Upper lobe of left lung (tissue), 4 donors: ENCODE measurements at regions not wholly inside any gene's neighbourhood (a gene's known extent, or its start where the extent isn't known, plus 50 kb on each side); places are given as distances from the start of the nearest gene placed in this dataset.

Experiments used
- CTCF ChIP-seq, 6 experiments: fragments of 450-650 bp in 4 of 6; fragments of 200-600 bp in 2 of 6; sonication (generic) in 2 of 6; IDR thresholded peaks; one replicate each; pipeline ENCODE4 v1.5.1; 2016 to 2019; ENCODE audit warnings: antibody characterized with exemption in 6 of 6
- EP300 ChIP-seq, 4 donors: sonication (generic); formaldehyde crosslinking; IDR thresholded peaks; one replicate each; pipeline ENCODE4 v1.5.1; 2017; ENCODE audit warnings: antibody characterized with exemption in 4 of 4, control low read depth in 2 of 4
- POLR2A ChIP-seq, 4 donors: fragments of 450-650 bp; IDR thresholded peaks; one replicate each; pipeline ENCODE4 v1.5.1; 2016 to 2017; ENCODE audit warnings: antibody characterized with exemption in 4 of 4, mild to moderate bottlenecking in 2 of 4
- POLR2AphosphoS5 ChIP-seq, 2 donors: sonication (generic); formaldehyde crosslinking; IDR thresholded peaks; one replicate each; pipeline ENCODE4 v1.5.1; 2017; ENCODE audit warnings: antibody characterized with exemption in 2 of 2

- no peak for TF ChIP-seq CTCF (IDR thresholded peaks at IDR 0.05)
- TF ChIP-seq POLR2AphosphoS5 (IDR thresholded peaks at IDR 0.05) = no peak
- TF ChIP-seq EP300 (IDR thresholded peaks at IDR 0.05) = no peak
- TF ChIP-seq POLR2A (IDR thresholded peaks at IDR 0.05) = no peak
Measured at GRCh38 chr5:175252234-175252805, 191.7 kb downstream of the DRD1 start.
